ENCODE measurements at regions not wholly inside any gene's neighbourhood (a gene's known extent, or its start where the extent isn't known, plus 50 kb on each side); places are given as distances from the start of the nearest gene placed in this dataset.

- Mint-ChIP-seq H3K4me3 (no peak overlapping the region), H3K36me3 (ENCODE audit: low read depth) (no peaks in the 10 kb centered on the region), H3K9me3 (peaks cover 2% of the 10 kb centered on the region), H3K27me3 (peaks cover under 1% of the 10 kb centered on the region), H3K4me1 (ENCODE audit: low read depth) (no peaks in the 10 kb centered on the region), H3K27ac (no peak overlapping the region)
- no peak overlapping the region for H3K27ac ChIP-seq (ENCODE audit: low read depth in 1 of 2, low read length in 2 of 2)
- TF ChIP-seq CTCF (IDR thresholded peaks at IDR 0.05) = no peak
- no peak overlapping the region for H3K4me3 ChIP-seq (ENCODE audit: low read length)
- ChIA-PET POLR2A (no interaction called here), CTCF (no interaction called here)
- DNase-seq (no peak), ATAC-seq (ENCODE audit: poor library complexity) (no peak)
- no peaks in the 10 kb centered on the region for H3K36me3 ChIP-seq (ENCODE audit: insufficient read depth, low read length)
- H3K27me3 ChIP-seq (ENCODE audit: control insufficient read depth in 1 of 2, insufficient read depth in 2 of 2, low read length in 2 of 2) = no peaks in the 10 kb centered on the region
- no peaks in the 10 kb centered on the region for H3K4me1 ChIP-seq (ENCODE audit: insufficient read depth, low read length)
- intact Hi-C loops (cut with DNase I, micrococcal nuclease) = no loop called here
- peaks cover 0 to 8% of the 10 kb centered on the region in 2 experiments for H3K9me3 ChIP-seq (ENCODE audit: control insufficient read depth in 1 of 2, insufficient read depth in 1 of 2, low read length in 2 of 2)
These were observed 301.5 kb downstream of the FZD1 start for GRCh38 chr7:91565499-91566401.

GRCh38 chr7:91566402-91566732, 302.1 kb downstream of the FZD1 start:
- no peak overlapping the region for H3K4me3 Mint-ChIP-seq
- Histone ChIP-seq H3K4me3 (ENCODE audit: low read length) (no peak overlapping the region), H3K4me1 (ENCODE audit: insufficient read depth, low read length) (no peaks in the 10 kb centered on the region), H3K36me3 (ENCODE audit: insufficient read depth, low read length) (no peaks in the 10 kb centered on the region), H3K9me3 (ENCODE audit: control insufficient read depth in 1 of 2, insufficient read depth in 1 of 2, low read length in 2 of 2) (peaks cover 0 to 8% of the 10 kb centered on the region in 2 experiments), H3K27me3 (ENCODE audit: control insufficient read depth in 1 of 2, insufficient read depth in 2 of 2, low read length in 2 of 2) (no peaks in the 10 kb centered on the region), H3K27ac (ENCODE audit: low read depth in 1 of 2, low read length in 2 of 2) (no peak overlapping the region)
- intact Hi-C loops (cut with DNase I, micrococcal nuclease) = no loop called here
- TF ChIP-seq CTCF (IDR thresholded peaks at IDR 0.05) = no peak
- ATAC-seq (ENCODE audit: poor library complexity) = no peak
- POLR2A ChIA-PET = no interaction called here
- H3K4me1 Mint-ChIP-seq (ENCODE audit: low read depth) = no peaks in the 10 kb centered on the region
- DNase-seq = no peak
- H3K27ac Mint-ChIP-seq = no peak overlapping the region
- H3K9me3 Mint-ChIP-seq = peaks cover 2% of the 10 kb centered on the region
- CTCF ChIA-PET = no interaction called here
- H3K36me3 Mint-ChIP-seq (ENCODE audit: low read depth) = no peaks in the 10 kb centered on the region
- no peaks in the 10 kb centered on the region for H3K27me3 Mint-ChIP-seq

- intact Hi-C loops (cut with DNase I, micrococcal nuclease) = no loop called here
- Histone ChIP-seq H3K4me1 (ENCODE audit: insufficient read depth, low read length) (no peaks in the 10 kb centered on the region), H3K27me3 (ENCODE audit: control insufficient read depth in 1 of 2, insufficient read depth in 2 of 2, low read length in 2 of 2) (no peaks in the 10 kb centered on the region), H3K4me3 (ENCODE audit: low read length) (no peak overlapping the region), H3K9me3 (ENCODE audit: control insufficient read depth in 1 of 2, insufficient read depth in 1 of 2, low read length in 2 of 2) (peaks cover 0 to 11% of the 10 kb centered on the region in 2 experiments), H3K27ac (ENCODE audit: low read depth in 1 of 2, low read length in 2 of 2) (no peak overlapping the region), H3K36me3 (ENCODE audit: insufficient read depth, low read length) (no peaks in the 10 kb centered on the region)
- Mint-ChIP-seq H3K36me3 (ENCODE audit: low read depth) (no peaks in the 10 kb centered on the region), H3K4me1 (ENCODE audit: low read depth) (no peaks in the 10 kb centered on the region), H3K4me3 (no peak overlapping the region), H3K9me3 (peaks cover 2% of the 10 kb centered on the region), H3K27ac (no peak overlapping the region), H3K27me3 (no peaks in the 10 kb centered on the region)
- no peak for ATAC-seq (ENCODE audit: poor library complexity)
- ChIA-PET CTCF (no interaction called here), POLR2A (no interaction called here)
- no peak for TF ChIP-seq CTCF (IDR thresholded peaks at IDR 0.05)
- DNase-seq = no peak
These were observed 303.1 kb downstream of the FZD1 start for GRCh38 chr7:91567081-91568012.

All from CD4-positive, alpha-beta T cell (primary cell).